ENCODE measurements at regions not wholly inside any gene's neighbourhood (a gene's known extent, or its start where the extent isn't known, plus 50 kb on each side); places are given as distances from the start of the nearest gene placed in this dataset.

DNA sequence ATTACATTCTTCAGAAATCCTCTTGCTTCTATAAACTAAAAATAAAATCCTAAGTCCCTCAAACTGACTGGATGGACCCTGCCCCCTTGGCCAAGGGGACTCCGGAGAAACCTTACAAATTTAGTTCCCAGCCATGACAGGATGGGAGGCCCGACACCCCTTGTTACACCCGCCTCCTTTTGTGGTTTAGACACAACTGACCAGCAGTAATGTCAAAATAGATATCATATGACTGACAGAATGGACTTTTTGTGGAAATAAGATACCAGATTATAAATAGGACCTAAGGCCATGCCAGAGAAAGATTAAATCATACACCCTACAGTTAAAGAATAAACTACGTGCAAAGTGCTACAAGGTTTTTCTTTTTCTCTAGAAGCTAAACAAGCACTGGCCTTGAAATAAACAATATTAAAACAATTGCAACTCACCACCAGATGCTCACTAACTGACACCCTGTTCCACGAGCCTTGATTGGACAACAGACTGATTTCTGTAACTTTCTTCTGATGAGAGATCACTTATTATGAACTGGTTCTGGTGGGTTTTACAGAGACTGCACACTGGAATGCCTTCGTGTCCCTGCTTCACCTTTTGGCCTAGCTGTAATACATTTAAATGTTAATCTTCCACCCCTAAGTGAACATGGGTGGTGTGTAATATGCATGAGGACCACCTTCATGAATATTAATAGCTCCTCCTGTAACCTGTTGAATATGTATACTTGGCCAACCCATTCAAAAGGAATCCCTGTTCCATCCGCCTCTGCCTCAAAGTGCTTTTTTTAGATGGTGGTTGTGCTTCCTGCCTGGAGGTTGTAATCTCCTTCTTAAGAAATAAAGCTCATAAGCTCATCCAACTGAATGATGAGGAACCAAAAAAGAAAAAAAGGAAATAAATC is 99.6 kb downstream of the ODF2L start:
- peak; percentile 89 for DNase-seq

DNA sequence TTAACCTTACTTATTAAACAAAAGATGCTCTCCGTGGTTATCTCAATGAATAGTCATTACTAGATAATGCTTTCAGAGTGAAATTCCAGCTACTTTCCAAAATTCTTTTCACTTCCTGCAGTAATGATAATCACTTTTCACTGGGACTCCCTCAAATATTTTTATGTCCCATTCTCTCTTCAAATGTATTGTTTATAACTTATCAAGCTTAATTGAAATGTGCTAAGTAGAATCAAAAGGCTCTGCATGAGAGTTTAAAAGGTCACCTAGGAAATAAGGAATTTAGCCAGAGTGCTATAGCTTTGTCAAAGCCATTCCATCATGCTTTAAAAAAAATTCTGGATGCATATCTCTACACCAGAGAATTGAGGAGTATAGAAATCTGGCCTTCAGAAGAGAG is 106.4 kb downstream of the ODF2L start:
- DNase-seq: no peak

- DNase-seq: no peak
Observed at GRCh38 chr1:86289161-86289560, 107.0 kb downstream of the ODF2L start.

DNA sequence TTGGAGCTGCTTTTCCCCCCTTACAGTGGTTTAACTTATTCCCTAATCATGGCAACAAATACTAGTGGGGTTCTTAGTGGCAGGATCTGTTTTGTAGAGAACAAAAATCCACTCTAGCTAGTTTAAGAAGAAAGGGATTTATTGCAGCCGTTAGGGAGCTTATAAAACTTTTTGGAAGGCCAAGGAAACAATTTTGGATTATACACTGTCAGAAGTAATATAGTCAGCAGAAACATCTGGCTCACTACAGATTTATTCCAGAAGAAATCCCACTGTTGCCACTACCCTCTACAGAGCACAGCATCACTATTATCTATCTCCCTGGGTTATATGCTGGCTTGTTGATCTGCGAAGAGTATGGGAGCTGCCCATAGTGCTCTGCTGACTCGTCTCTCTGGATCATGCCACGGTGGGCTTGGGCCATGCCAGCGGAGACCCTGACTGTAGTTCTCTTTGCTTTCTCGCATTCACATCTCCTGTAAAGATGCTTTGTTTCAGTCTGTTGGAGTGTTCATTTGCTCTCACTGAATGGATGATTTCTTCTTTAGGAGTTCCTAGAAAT is 107.5 kb downstream of the ODF2L start:
- DNase-seq: no peak

DNA sequence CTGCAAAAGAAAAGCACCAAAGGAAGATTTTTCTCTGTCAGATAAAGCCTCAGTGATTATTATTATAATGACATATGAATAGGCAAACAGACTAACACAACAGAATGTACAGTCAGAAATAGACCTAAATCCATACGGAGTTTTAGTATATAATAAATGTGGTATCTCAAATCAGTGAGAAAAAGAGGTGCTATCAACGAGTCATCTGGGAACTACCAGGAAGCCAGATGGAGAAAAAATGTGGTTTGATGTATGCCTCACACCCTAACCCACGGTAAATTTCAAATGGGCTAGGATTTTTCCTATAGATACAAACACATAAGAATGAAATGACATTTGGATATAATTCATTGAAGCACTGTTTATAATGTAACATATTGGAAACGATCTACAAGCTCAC is 110.3 kb downstream of the ODF2L start:
- DNase-seq: no peak

DNA sequence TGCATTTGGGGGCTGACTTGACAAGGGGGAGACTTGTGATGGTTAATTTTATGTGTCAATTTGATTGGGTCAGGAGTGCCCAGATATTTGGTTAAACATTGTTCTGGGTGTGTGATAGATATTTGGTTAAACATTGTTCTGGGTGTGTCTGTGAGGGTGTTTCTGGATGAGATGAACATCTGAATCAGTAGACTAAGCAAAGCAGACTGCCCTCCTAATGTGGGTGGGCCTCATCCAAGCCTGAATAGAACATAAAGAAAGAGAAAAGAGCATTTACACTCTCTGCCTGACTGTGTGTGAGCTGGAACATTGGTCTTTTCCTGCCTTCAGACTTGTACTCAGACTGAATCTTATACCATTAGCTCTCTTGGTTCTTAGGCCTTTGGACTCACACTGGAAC is 113.5 kb downstream of the ODF2L start:
- no peak for DNase-seq

DNA sequence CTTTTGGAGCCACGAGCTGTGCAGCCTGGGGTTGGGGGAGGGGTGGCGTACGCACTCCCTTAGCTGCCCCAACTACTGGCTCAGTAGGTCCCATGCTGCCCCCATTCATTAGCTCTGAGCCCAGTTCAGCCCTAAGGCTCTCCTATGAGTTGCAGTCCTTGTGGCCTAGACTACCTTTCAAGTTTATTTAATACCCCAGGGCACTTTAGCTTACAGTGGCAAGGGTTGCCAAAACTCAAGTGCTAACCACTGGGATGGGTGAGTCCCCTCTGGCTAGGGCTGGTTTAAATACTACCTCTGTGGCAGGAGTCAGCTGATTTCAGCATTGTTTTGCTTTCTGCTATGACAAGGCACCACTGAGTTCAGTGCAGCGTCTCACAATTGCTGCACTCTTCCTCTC is 118.2 kb downstream of the ODF2L start:
- DNase-seq: no peak

DNA sequence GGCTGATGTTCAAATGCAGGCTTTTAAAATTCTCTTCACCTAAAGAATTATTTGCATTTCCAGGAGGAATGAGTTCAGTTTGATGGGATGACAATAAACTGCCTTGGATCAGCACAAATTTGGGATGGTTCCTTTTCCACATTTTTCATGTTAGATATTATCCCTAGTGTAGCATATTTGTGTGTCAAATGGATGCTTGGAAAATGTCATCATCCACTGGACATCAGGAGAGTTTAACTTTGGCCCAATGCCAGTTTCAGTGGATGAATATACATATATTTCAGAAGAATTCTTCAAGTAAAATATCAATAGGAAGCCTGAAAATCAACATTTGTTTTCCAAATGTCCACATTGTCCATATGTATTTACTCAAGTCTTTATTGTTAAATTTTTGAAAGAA is 116.5 kb upstream of the COL24A1 start:
- DNase-seq: no peak

GRCh38 chr1:86272083-86272482 is 115.5 kb upstream of the COL24A1 start:
- no peak for DNase-seq

- no peak for DNase-seq
Observed at GRCh38 chr1:86271046-86271445, 114.5 kb upstream of the COL24A1 start.

DNA sequence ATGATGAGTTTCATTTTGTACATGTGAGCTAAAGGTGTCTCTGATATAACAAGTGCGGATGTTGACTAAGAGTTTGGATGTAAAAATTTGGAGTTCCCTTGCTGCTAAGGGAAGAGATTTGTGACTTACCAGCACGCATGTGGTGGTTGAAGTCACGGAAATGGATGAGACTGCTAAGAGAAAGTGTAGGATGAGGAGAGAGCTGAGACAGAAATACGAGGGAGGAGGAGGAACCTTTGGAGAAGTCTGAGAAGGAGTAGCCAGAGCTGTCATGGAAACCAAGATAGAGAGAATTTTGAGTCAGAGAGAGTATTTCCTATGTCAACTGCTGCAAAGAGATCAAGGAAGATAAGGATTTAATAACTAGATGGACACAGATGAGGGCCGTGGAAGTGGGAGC is 106.5 kb upstream of the COL24A1 start:
- DNase-seq: no peak

DNA sequence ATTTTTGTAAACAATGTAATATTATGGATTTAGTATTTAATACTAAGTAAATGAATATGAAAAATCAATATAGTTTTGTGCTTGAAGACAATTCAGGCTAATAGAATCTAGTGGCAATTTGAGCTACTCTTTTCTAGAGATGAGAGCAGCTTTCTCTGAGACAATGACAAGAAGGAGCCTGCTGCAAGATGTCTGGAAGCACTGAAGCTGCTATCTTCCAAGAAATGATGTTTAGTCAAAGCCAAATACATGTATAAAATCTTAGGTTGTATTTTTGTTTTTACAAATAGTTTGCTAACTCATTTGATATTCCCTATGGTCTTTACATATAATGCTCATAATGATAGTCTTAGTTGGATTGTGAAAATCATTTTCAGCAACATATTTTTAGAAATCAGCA is 103.9 kb upstream of the COL24A1 start:
- DNase-seq: no peak

DNA sequence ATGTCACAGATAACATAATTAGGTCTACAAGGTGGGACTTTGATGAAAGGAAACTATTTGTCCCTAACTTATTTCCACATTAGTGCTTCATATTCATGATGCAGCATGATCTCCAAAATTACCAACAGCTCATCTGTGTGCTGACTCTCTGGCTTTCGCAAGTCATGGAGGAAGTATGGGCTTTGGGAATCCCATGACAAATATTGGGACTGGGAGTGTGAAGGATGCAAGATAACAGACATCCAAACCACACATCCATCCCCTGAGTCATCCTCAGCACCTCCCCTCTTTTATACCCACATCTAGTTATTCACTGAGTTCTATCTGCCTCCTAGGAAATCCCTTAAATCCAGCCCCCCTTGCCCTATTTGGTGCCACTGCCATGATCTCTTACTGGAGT is 102.8 kb upstream of the COL24A1 start:
- DNase-seq: peak; percentile 53

DNA sequence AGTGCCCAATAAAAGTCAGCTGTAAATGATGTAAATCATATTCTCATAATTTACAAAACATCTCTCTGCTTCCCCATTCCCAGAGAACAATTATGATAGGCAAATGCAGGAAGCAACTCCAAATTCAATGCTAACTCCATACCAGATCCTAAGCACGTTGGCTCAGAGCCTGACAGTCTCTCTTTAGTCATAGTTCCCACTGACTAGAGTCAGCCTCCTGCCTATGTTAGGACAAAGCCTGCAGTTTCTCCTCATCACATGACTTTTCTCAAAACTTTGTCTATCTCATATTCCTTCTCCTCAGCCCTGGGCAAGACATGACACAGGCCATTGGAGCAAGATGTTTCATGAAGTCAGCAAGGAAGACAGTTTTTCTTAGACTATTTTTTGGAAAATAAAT is 101.5 kb upstream of the COL24A1 start:
- no peak for DNase-seq

- no peak for DNase-seq
Observed at GRCh38 chr1:86247597-86248279, 91.2 kb upstream of the COL24A1 start.

- DNase-seq: no peak
Observed at GRCh38 chr1:86245566-86246190, 89.1 kb upstream of the COL24A1 start.

- no peak for DNase-seq
Observed at GRCh38 chr1:86239894-86240293, 83.3 kb upstream of the COL24A1 start.

DNA sequence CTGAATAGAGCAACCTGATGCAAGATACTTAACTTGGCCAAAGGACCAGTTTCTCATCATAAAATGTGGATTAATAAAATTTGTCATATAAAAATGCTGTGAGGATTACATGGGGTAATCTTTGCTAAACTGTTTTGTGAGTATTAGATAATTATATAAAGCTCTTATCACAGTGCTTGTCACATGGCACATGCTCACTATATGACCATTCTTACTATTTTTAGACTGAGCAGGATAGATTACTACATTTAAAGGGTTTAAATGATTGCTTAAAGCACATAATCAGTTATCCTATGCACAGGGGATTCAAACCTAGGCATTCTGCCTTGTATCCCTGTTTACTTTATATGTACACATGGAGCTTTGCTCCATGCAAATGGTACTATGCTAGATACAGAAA is 82.9 kb upstream of the COL24A1 start:
- DNase-seq: no peak

GRCh38 chr1:86238226-86238625 is 81.7 kb upstream of the COL24A1 start:
- no peak for DNase-seq

DNA sequence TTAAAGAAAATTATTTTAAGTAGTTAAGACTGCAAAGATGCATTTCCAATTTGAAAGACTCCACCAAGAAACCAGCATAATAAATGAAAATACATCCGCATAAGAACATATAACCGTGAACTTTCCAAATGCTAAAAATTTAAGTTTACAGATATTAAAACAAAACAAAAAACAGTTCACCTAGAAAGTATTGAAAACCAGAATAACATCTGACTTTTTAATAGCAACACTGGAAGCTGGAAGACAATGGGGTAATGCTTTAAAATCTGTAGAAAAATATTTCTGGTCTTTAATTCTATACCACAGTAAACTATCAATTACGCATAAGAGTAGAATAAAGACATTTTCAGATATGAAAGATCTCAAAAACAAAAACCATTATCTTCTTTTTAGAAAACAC is 79.3 kb upstream of the COL24A1 start:
- DNase-seq: no peak

DNA sequence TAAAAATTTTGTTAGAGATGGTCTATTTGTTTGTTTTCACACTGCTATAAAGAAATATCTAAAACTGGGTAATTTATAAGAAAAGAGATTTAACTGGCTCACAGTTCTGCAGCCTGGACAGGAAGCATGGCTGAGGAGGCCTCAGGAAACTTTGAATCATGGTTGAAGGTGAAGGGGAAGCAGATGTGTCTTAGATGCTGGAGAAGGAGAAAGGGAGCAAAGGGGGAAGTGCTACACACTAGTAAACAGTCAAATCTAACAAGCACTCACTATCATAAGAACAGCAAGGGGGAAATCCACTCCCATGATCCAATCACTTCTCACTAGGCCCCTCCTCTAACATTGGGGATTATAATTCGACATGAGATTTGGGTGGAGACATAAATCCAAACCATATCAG is 76.8 kb upstream of the COL24A1 start:
- DNase-seq: no peak

- DNase-seq: peak; percentile 21
Observed at GRCh38 chr1:86231076-86231475, 74.5 kb upstream of the COL24A1 start.

DNA sequence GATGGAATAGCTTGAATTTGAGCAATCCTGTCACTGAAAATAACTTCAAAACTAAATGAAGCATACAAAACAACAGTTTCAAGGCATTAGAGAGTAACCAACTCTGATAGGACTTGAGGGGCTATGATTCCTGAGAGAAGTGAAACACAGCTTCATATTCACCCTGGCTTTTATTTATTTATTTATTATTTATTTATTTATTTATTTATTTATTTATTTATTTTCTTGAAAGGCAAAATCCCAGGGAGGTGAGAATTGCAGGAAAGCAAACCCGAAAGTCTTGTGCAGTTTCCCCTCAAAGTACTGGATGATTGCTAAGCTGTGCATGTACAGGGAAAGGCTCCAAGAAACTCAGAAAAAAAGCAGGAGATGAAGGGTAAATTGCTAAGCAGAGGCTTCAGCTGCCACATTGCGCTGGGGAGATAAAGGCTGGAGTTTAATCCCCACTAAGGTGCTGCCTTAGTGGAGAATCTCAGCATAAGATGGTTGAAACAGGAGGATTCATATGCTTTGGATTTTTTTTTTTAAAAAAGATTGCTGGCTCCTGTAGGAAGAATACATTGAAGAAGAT is 72.9 kb upstream of the COL24A1 start:
- DNase-seq: no peak

Data from OCI-M1 (cell line).